Osteoblast (primary cell): ENCODE measurements at regions not wholly inside any gene's neighbourhood (a gene's known extent, or its start where the extent isn't known, plus 50 kb on each side); places are given as distances from the start of the nearest gene placed in this dataset.

ENCODE experiments used
- DNase-seq: peaks from one replicate; pipeline ENCODE4 v3.0.0; 2011; ENCODE audit warnings: low spot score, mixed read lengths; ENCODE audit not compliant: insufficient read length; ENCODE audit errors: missing footprints
- H2AFZ ChIP-seq: 2 replicates; pipeline ENCODE4 v1.6.0; 2011; ENCODE audit warnings: mild to moderate bottlenecking, low read length
- H3K27ac ChIP-seq: 2 replicates; pipeline ENCODE4 v1.5.1; 2011; ENCODE audit warnings: mild to moderate bottlenecking, low read depth, low read length, moderate library complexity
- H3K27me3 ChIP-seq: 2 replicates; pipeline ENCODE4 v1.6.0; 2012; ENCODE audit warnings: mild to moderate bottlenecking, control low read depth, inconsistent platforms, low read length, moderate library complexity; ENCODE audit not compliant: insufficient read depth
- H3K36me3 ChIP-seq: 2 replicates; pipeline ENCODE4 v1.5.1; 2011; ENCODE audit warnings: mild to moderate bottlenecking, low read length, control low read depth, moderate library complexity; ENCODE audit not compliant: insufficient read depth
- H3K4me1 ChIP-seq: 2 replicates; pipeline ENCODE4 v1.5.1; 2011; ENCODE audit warnings: mild to moderate bottlenecking, low read length, control low read depth, moderate library complexity; ENCODE audit not compliant: insufficient read depth
- H3K4me2 ChIP-seq: 2 replicates; pipeline ENCODE4 v1.6.0; 2011; ENCODE audit warnings: mild to moderate bottlenecking, low read length; ENCODE audit not compliant: insufficient read depth
- H3K4me3 ChIP-seq: fragments of 200-600 bp; sonication (generic); 3 replicates; pipeline ENCODE4 v1.5.1; 2012; ENCODE audit warnings: mild to moderate bottlenecking, low read length, inconsistent platforms; ENCODE audit not compliant: insufficient read depth
- H3K79me2 ChIP-seq: 2 replicates; pipeline ENCODE4 v1.6.0; 2012; ENCODE audit warnings: mild to moderate bottlenecking, low read length, control low read depth, inconsistent platforms; ENCODE audit not compliant: insufficient read depth
- H3K9me3 ChIP-seq: 2 replicates; pipeline ENCODE4 v1.5.1; 2011; ENCODE audit warnings: low read depth, low read length, control low read depth
- H4K20me1 ChIP-seq: 2 replicates; pipeline ENCODE4 v1.6.0; 2012; ENCODE audit warnings: mild to moderate bottlenecking, low read length, control low read depth; ENCODE audit not compliant: insufficient read depth
- TF ChIP-seq, protein P1 (sequence below): IDR thresholded peaks from 2 replicates; pipeline ENCODE4 v1.5.1; 2011; ENCODE audit warnings: mild to moderate bottlenecking, low read depth, low read length, moderate library complexity; ENCODE audit errors: extremely low read depth

GRCh38 chr2:145415151-145415550, 895.2 kb upstream of the ZEB2 start:
- Histone ChIP-seq H4K20me1 (no peaks in the 10 kb centered on the region), H2AFZ (no peak overlapping the region), H3K4me1 (no peaks in the 10 kb centered on the region), H3K4me2 (no peak overlapping the region), H3K9me3 (no peaks in the 10 kb centered on the region), H3K27me3 (no peaks in the 10 kb centered on the region), H3K79me2 (no peaks in the 10 kb centered on the region), H3K36me3 (no peaks in the 10 kb centered on the region), H3K4me3 (no peak overlapping the region), H3K27ac (no peak overlapping the region)
- DNase-seq = no peak
- TF ChIP-seq, protein P1, sequence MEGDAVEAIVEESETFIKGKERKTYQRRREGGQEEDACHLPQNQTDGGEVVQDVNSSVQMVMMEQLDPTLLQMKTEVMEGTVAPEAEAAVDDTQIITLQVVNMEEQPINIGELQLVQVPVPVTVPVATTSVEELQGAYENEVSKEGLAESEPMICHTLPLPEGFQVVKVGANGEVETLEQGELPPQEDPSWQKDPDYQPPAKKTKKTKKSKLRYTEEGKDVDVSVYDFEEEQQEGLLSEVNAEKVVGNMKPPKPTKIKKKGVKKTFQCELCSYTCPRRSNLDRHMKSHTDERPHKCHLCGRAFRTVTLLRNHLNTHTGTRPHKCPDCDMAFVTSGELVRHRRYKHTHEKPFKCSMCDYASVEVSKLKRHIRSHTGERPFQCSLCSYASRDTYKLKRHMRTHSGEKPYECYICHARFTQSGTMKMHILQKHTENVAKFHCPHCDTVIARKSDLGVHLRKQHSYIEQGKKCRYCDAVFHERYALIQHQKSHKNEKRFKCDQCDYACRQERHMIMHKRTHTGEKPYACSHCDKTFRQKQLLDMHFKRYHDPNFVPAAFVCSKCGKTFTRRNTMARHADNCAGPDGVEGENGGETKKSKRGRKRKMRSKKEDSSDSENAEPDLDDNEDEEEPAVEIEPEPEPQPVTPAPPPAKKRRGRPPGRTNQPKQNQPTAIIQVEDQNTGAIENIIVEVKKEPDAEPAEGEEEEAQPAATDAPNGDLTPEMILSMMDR = no peak

DNA sequence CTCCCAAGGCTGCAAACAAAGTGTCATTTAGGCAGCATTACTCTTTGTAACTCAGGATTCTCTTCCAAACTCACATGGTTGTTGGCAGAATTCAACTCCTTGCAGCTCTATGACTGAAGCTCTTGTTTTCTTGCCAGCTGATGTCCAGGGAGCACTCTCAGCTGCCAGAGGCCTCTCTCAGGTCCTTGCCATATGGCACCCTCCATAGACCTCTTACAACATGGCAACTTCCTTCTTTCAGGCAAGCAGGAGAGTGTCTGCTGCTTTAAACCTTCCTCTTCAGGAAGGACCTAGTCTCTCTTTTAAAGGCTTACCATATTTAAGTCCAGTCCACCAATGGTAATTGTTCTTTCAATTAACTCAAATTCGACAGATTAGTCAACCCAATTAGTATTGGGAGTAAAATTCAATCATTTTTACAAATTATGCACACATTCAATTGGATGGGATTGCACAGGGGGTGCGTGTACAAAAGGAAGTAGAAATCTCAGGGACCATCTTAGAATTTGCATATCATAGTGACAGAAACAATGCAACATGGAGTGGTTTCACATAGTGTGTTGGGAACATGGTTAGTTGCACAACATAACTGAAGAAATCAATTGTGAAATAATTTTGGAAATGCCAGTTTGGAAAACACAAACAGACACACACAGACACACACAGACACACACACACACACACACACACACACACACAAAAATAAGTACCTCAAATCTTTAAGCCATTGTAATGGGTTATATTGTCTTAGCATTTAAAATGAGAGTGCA, 893.5 kb upstream of the ZEB2 start:
- H3K27me3 ChIP-seq = no peaks in the 10 kb centered on the region
- DNase-seq = no peak
- no peaks in the 10 kb centered on the region for H3K4me1 ChIP-seq
- H2AFZ ChIP-seq = no peak overlapping the region
- TF ChIP-seq, protein P1 = no peak
- H3K4me2 ChIP-seq = no peak overlapping the region
- no peaks in the 10 kb centered on the region for H3K36me3 ChIP-seq
- H3K79me2 ChIP-seq = no peaks in the 10 kb centered on the region
- H4K20me1 ChIP-seq = no peaks in the 10 kb centered on the region
- H3K9me3 ChIP-seq = no peaks in the 10 kb centered on the region
- H3K27ac ChIP-seq = no peak overlapping the region
- H3K4me3 ChIP-seq = no peak overlapping the region

DNA sequence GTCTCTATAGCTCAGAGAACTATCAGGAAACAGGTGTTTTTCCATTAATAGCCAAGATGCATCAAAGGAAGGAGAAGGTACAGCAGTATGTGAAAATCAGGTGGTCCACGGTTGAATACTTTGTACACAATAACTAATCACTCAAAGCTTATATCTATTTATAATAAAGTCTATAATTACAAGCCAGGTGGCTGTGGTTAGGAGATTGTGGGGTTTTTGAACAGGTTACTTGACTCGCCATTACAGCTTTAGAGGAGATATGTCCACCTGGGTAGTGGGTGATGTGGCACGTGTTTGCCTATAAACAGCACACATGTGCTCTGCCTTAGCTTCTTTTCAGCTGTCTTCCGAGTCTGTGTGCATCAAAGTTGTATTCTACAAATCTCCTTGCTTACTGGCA, 892.2 kb upstream of the ZEB2 start:
- H3K4me3 ChIP-seq = no peak overlapping the region
- no peaks in the 10 kb centered on the region for H3K27me3 ChIP-seq
- no peaks in the 10 kb centered on the region for H3K9me3 ChIP-seq
- no peak overlapping the region for H3K4me2 ChIP-seq
- H2AFZ ChIP-seq = no peak overlapping the region
- H3K4me1 ChIP-seq = no peaks in the 10 kb centered on the region
- no peak for DNase-seq
- no peaks in the 10 kb centered on the region for H3K36me3 ChIP-seq
- TF ChIP-seq, protein P1 = no peak
- H3K79me2 ChIP-seq = no peaks in the 10 kb centered on the region
- no peaks in the 10 kb centered on the region for H4K20me1 ChIP-seq
- H3K27ac ChIP-seq = no peak overlapping the region

DNA sequence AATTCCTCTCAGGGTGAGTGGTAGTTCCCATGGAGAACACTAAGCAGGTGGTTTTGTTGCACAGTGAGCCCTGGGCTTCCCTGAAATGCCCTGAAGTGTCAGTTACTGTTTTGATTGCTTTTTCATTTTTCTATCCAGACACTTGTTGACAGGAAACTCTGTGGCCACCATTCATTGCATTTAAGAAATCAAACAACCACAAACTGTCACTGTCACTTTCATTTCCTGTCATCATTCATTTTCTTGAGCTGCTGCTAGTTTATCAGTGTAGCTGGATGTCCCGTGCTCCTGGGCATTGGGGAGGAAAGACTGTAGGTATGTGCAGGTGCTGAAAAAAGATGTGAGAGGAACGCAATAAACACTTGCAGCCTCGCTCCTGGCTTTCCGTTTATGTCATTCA, 891.6 kb upstream of the ZEB2 start:
- Histone ChIP-seq H3K36me3 (no peaks in the 10 kb centered on the region), H3K27me3 (no peaks in the 10 kb centered on the region), H3K4me1 (no peaks in the 10 kb centered on the region), H3K79me2 (no peaks in the 10 kb centered on the region), H3K4me3 (no peak overlapping the region), H4K20me1 (no peaks in the 10 kb centered on the region), H3K4me2 (no peak overlapping the region), H2AFZ (no peak overlapping the region), H3K27ac (no peak overlapping the region), H3K9me3 (no peaks in the 10 kb centered on the region)
- TF ChIP-seq, protein P1 = no peak
- DNase-seq = no peak
